HepG2 (cell line): ENCODE measurements at regions not wholly inside any gene's neighbourhood (a gene's known extent, or its start where the extent isn't known, plus 50 kb on each side); places are given as distances from the start of the nearest gene placed in this dataset.

Experiments
- ATAC-seq: fragments of 200-7000 bp; cut with Tn5 transposase; 3 replicates; pipeline ENCODE4 v1.9.1; 2020; ENCODE audit warnings: mild to moderate bottlenecking, moderate library complexity
- BruUV-seq: library from RNA; stranded (reverse); fragments of 400-500 nt; replicated peaks from 2 replicates; lab custom pipeline; 2021; lab: Mats Ljungman, UMichigan
- CTCF ChIA-PET: fragments of 300-600 bp; formaldehyde crosslinking; extraction: SDS; loops from one replicate; lab custom pipeline; 2021; ENCODE audit warnings: low total read pairs, inconsistent platforms, low intra/inter-chr PET ratio; lab: Yijun Ruan, JAX
- POLR2A ChIA-PET: fragments of 350-600 bp; sonication (Branson Sonifier 250); formaldehyde crosslinking; loops from one replicate; lab custom pipeline; 2020; ENCODE audit warnings: antibody characterized with exemption, inconsistent platforms; lab: Yijun Ruan, JAX
- DNase-seq: peaks from one replicate; pipeline ENCODE4 v3.0.0-alpha.2; 2015; ENCODE audit warnings: low spot score
- FAIRE-seq: peaks from 3 replicates; lab custom pipeline; 2011; peaks lifted over from hg19 to GRCh38; lab: Jason Lieb, UNC
- H2AFZ ChIP-seq: one replicate; pipeline ENCODE4 v1.6.1; 2011; ENCODE audit warnings: low read length, inconsistent platforms
- H3K27ac ChIP-seq: fragments of 300-600 bp; 3 replicates; pipeline ENCODE4 v1.8.0; 2011; ENCODE audit warnings: mixed run types, mild to moderate bottlenecking, mixed read lengths, low read length, inconsistent platforms; ENCODE audit not compliant: insufficient read depth; ENCODE audit errors: extremely low read length
- H3K27me3 ChIP-seq, 2 experiments: fragments of 200-600 bp in 1 of 2; 2 replicates in 1 of 2; 3 replicates in 1 of 2; pipeline versions ENCODE4 v1.6.0 to v1.8.0; 2011; ENCODE audit warnings: low read length in 2 of 2, mild to moderate bottlenecking in 2 of 2, moderate library complexity in 2 of 2, inconsistent platforms in 1 of 2; ENCODE audit not compliant: insufficient read depth in 2 of 2, control insufficient read depth in 1 of 2
- H3K36me3 ChIP-seq, 2 experiments: fragments of 200-600 bp in 1 of 2; replicated peaks in 1 of 2; 2 replicates in 1 of 2; 3 replicates in 1 of 2; pipeline versions ENCODE4 v1.5.1 to v1.8.0; 2011; ENCODE audit warnings: low read length in 2 of 2, inconsistent platforms in 1 of 2; ENCODE audit not compliant: insufficient read depth in 2 of 2, control insufficient read depth in 1 of 2
- H3K4me1 ChIP-seq: 2 replicates; pipeline ENCODE4 v1.5.1; 2012; ENCODE audit warnings: low read length, inconsistent platforms; ENCODE audit not compliant: insufficient read depth
- H3K4me2 ChIP-seq: 2 replicates; pipeline ENCODE4 v1.6.0; 2011; ENCODE audit warnings: low read depth, low read length, inconsistent platforms
- H3K4me3 ChIP-seq, 3 experiments: fragments of 200-600 bp in 1 of 3; sonication (generic), shearing (Covaris generic) in 1 of 3; replicated peaks in 1 of 3; 2 replicates each; pipeline ENCODE4 v1.5.1; 2011 to 2016; ENCODE audit warnings: low read length in 3 of 3, inconsistent platforms in 2 of 3, low read depth in 2 of 3, mild to moderate bottlenecking in 2 of 3, control low read depth in 1 of 3, mixed read lengths in 1 of 3; ENCODE audit not compliant: insufficient read depth in 1 of 3
- H3K79me2 ChIP-seq: one replicate; pipeline ENCODE4 v1.6.1; 2011; ENCODE audit warnings: low read length, inconsistent platforms; ENCODE audit not compliant: insufficient read depth
- H3K9ac ChIP-seq: 2 replicates; pipeline ENCODE4 v1.6.0; 2011; ENCODE audit warnings: mild to moderate bottlenecking, low read depth, low read length, inconsistent platforms; ENCODE audit not compliant: insufficient read depth
- H3K9me3 ChIP-seq: 2 replicates; pipeline ENCODE4 v1.5.1; 2012; ENCODE audit warnings: mild to moderate bottlenecking, low read length
- H4K20me1 ChIP-seq: 2 replicates; pipeline ENCODE4 v1.6.0; 2011; ENCODE audit warnings: inconsistent platforms, mild to moderate bottlenecking, low read length, moderate library complexity; ENCODE audit not compliant: insufficient read depth
- FUBP1 ChIP-seq: sonication (generic); formaldehyde crosslinking; IDR thresholded peaks from 2 replicates; pipeline ENCODE4 v1.5.1; 2020; ENCODE audit warnings: missing genetic modification reagents, mild to moderate bottlenecking, borderline replicate concordance
- GTF2F1 ChIP-seq: fragments of 150-350 bp; IDR thresholded peaks from 2 replicates; pipeline ENCODE4 v1.6.1; 2014; ENCODE audit warnings: low read length
- IKZF4 ChIP-seq: sonication (generic); formaldehyde crosslinking; IDR thresholded peaks from 2 replicates; pipeline ENCODE4 v1.5.1; 2020; ENCODE audit warnings: borderline replicate concordance, mild to moderate bottlenecking, low read depth, missing genetic modification reagents; ENCODE audit errors: not compliant biosample characterization
- ISX ChIP-seq: sonication (generic); formaldehyde crosslinking; conservative IDR thresholded peaks from 2 replicates; pipeline ENCODE4 v1.5.0; 2020; ENCODE audit warnings: missing genetic modification reagents
- SNAPC4 ChIP-seq: sonication (generic); formaldehyde crosslinking; IDR thresholded peaks from 2 replicates; pipeline ENCODE4 v1.4.0; 2020; ENCODE audit warnings: mild to moderate bottlenecking, missing genetic modification reagents
- U2AF2 ChIP-seq: fragments of 200-400 bp; formaldehyde crosslinking; IDR thresholded peaks from 2 replicates; pipeline ENCODE4 v1.6.1; 2017; ENCODE audit warnings: low read depth, mild to moderate bottlenecking, low read length
- ZBTB37 ChIP-seq: sonication (generic); formaldehyde crosslinking; IDR thresholded peaks from 2 replicates; pipeline ENCODE4 v1.4.0; 2020; ENCODE audit warnings: mild to moderate bottlenecking, missing genetic modification reagents
- ZNF282 ChIP-seq: fragments of 450-650 bp; IDR thresholded peaks from 2 replicates; pipeline ENCODE4 v1.6.1; 2018; ENCODE audit not compliant: partially characterized antibody
- ZNF501 ChIP-seq: sonication (generic); formaldehyde crosslinking; IDR thresholded peaks from 2 replicates; pipeline ENCODE4 v1.5.1; 2020; ENCODE audit warnings: mild to moderate bottlenecking, moderate library complexity, missing genetic modification reagents
- ZNF777 ChIP-seq: sonication (generic); formaldehyde crosslinking; IDR thresholded peaks from 2 replicates; pipeline ENCODE4 v1.4.0; 2020; ENCODE audit warnings: missing genetic modification reagents
- WGBS: methylation state at CpG from one replicate; pipeline ENCODE4 v1.1.6; 2017; ENCODE audit warnings: low lambda C conversion rate; 5-methylcytosine and 5-hydroxymethylcytosine counted together
- in situ Hi-C: cut with HindIII; loops from 2 replicates; pipeline ENCODE4 v1.10.0; 2017; ENCODE audit warnings: low pct_unique_long_range_greater_than_20kb; ENCODE audit not compliant: extremely low pct_ligation_motif_present
- intact Hi-C: fragments of 100-400 bp; cut with micrococcal nuclease; formaldehyde crosslinking; loops from one replicate; pipeline ENCODE4 v1.10.0; 2022; ENCODE audit not compliant: unreplicated experiment

- no TSS peak for BruUV-seq
Measured at GRCh38 chr3:59508273-59508672, 458.4 kb upstream of the CFAP20DC start.

GRCh38 chr3:59506191-59506590 is 456.4 kb upstream of the CFAP20DC start:
- Histone ChIP-seq H3K27me3 (no peaks in the 10 kb centered on the region; a peak in 1 of 5 replicates), H3K79me2 (no peaks in the 10 kb centered on the region), H3K9me3 (no peaks in the 10 kb centered on the region), H3K4me1 (no peaks in the 10 kb centered on the region), H3K4me2 (no peak overlapping the region), H3K27ac (no peak overlapping the region), H3K36me3 (no peaks in the 10 kb centered on the region), H3K4me3 (no peak overlapping the region), H4K20me1 (no peaks in the 10 kb centered on the region), H3K9ac (no peak overlapping the region), H2AFZ (no peak overlapping the region)
- FAIRE-seq (no peak), DNase-seq (no peak), ATAC-seq (no peak)
- intact Hi-C loops (no loop called here), in situ Hi-C loops (no loop called here)
- WGBS: 67% methylated on average over 5 of the region's 5 CpGs
- ChIA-PET CTCF (no interaction called here), POLR2A (no interaction called here)
- no TSS peak for BruUV-seq
- TF ChIP-seq FUBP1 (no peak), SNAPC4 (CRISPR knock-in tag) (no peak), ZNF282 (no peak), GTF2F1 (no peak), ZNF777 (CRISPR knock-in tag) (no peak)

More at GRCh38 chr3:59508273-59508672, 458.4 kb upstream of the CFAP20DC start:
- intact Hi-C loops (no loop called here), in situ Hi-C loops (no loop called here)
- POLR2A ChIA-PET: no interaction called here
- Histone ChIP-seq H3K9ac (no peak overlapping the region), H3K36me3 (no peaks in the 10 kb centered on the region), H3K79me2 (no peaks in the 10 kb centered on the region), H3K4me2 (no peak overlapping the region), H3K4me3 (no peak overlapping the region), H4K20me1 (no peaks in the 10 kb centered on the region), H2AFZ (no peak overlapping the region), H3K4me1 (no peaks in the 10 kb centered on the region), H3K9me3 (no peaks in the 10 kb centered on the region), H3K27ac (no peak overlapping the region), H3K27me3 (no peaks in the 10 kb centered on the region; a peak in 1 of 5 replicates)
- ATAC-seq (no peak), DNase-seq (no peak), FAIRE-seq (no peak)
- CTCF ChIA-PET: no interaction called here
- 10% methylated on average over 10 of the region's 10 CpGs for WGBS
- TF ChIP-seq ZBTB37 (CRISPR knock-in tag) (no peak), ZNF501 (CRISPR knock-in tag) (no peak), IKZF4 (no peak), ISX (CRISPR knock-in tag) (no peak), U2AF2 (no peak)
